Endothelial cell of umbilical vein (primary cell): ENCODE measurements at regions not wholly inside any gene's neighbourhood (a gene's known extent, or its start where the extent isn't known, plus 50 kb on each side); places are given as distances from the start of the nearest gene placed in this dataset.

Experiments
- EZH2 ChIP-seq: IDR thresholded peaks from 2 replicates; pipeline ENCODE4 v1.6.1; 2012; ENCODE audit warnings: borderline replicate concordance, low read depth, mild to moderate bottlenecking, moderate library complexity, low read length, inconsistent platforms; ENCODE audit not compliant: severe bottlenecking
- POLR2A ChIP-seq: IDR thresholded peaks from 2 replicates; pipeline ENCODE4 v1.6.1; 2012; ENCODE audit warnings: low read depth, mild to moderate bottlenecking, control low read depth, low read length
- TF ChIP-seq, protein P1 (sequence below), 2 donors: IDR thresholded peaks; 1 replicate in 1 of 2; 2 replicates in 1 of 2; pipeline ENCODE4 v1.5.1; 2011; ENCODE audit warnings: low read length in 2 of 2, mild to moderate bottlenecking in 2 of 2, moderate library complexity in 2 of 2, control low read depth in 1 of 2, inconsistent platforms in 1 of 2, low read depth in 1 of 2; ENCODE audit not compliant: insufficient read depth in 1 of 2; ENCODE audit errors: extremely low read depth in 1 of 2
- TF ChIP-seq, protein P2 (sequence below): IDR thresholded peaks from 2 replicates; pipeline ENCODE4 v1.6.1; 2011; ENCODE audit not compliant: insufficient read depth, insufficient read length

DNA sequence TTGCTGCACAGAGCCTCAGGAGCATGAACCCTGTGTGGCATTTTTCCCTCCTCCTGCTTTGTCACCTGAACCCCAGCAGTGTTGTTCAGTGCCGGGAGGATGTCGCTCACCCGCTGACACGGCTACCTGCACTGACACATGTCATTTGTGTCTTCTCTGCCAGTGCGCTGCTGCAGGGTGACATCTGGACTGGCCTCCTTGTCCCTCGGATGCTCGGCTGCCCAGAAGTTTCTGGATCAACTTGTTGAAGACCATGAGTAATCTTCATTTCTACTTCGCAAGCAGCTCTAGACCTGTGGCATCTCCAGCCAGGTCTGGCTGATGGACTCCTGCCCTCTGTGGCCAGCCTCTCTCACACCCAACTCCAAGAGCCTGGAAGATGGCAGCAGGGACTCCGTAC is 311.1 kb upstream of the C2CD4B start:
- TF ChIP-seq, protein P1, sequence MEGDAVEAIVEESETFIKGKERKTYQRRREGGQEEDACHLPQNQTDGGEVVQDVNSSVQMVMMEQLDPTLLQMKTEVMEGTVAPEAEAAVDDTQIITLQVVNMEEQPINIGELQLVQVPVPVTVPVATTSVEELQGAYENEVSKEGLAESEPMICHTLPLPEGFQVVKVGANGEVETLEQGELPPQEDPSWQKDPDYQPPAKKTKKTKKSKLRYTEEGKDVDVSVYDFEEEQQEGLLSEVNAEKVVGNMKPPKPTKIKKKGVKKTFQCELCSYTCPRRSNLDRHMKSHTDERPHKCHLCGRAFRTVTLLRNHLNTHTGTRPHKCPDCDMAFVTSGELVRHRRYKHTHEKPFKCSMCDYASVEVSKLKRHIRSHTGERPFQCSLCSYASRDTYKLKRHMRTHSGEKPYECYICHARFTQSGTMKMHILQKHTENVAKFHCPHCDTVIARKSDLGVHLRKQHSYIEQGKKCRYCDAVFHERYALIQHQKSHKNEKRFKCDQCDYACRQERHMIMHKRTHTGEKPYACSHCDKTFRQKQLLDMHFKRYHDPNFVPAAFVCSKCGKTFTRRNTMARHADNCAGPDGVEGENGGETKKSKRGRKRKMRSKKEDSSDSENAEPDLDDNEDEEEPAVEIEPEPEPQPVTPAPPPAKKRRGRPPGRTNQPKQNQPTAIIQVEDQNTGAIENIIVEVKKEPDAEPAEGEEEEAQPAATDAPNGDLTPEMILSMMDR (IDR thresholded peaks at IDR 0.05; ENCODE audit: extremely low read depth in 1 of 2, insufficient read depth in 1 of 2, low read depth in 1 of 2, low read length in 2 of 2): no peak
- TF ChIP-seq POLR2A: no peak
- TF ChIP-seq, protein P2, sequence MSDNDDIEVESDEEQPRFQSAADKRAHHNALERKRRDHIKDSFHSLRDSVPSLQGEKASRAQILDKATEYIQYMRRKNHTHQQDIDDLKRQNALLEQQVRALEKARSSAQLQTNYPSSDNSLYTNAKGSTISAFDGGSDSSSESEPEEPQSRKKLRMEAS: no peak
- no peak for TF ChIP-seq EZH2
